Endothelial cell of umbilical vein (primary cell): ENCODE measurements at regions not wholly inside any gene's neighbourhood (a gene's known extent, or its start where the extent isn't known, plus 50 kb on each side); places are given as distances from the start of the nearest gene placed in this dataset.

Experiments
- BruUV-seq: library from RNA; stranded (reverse); fragments of 400-500 nt; replicated peaks from 2 replicates; lab custom pipeline; 2021; lab: Mats Ljungman, UMichigan
- CTCF ChIA-PET: fragments of 300-600, 350-600 bp; sonication (Branson Sonifier 250); formaldehyde crosslinking; loops from one replicate; lab custom pipeline; 2021; ENCODE audit warnings: antibody characterized with exemption, inconsistent platforms; lab: Charles Lee
- POLR2A ChIA-PET: fragments of 300-600, 350-600 bp; sonication (Branson Sonifier 250); formaldehyde crosslinking; loops from one replicate; lab custom pipeline; 2021; ENCODE audit warnings: antibody characterized with exemption, inconsistent platforms; lab: Charles Lee
- DNase-seq: peaks from one replicate; pipeline ENCODE4 v3.0.0-alpha.2; 2011; ENCODE audit warnings: low read depth, low spot score
- FAIRE-seq: peaks from 2 replicates; lab custom pipeline; 2011; peaks lifted over from hg19 to GRCh38; lab: Jason Lieb, UNC
- H2AFZ ChIP-seq: 2 replicates; pipeline ENCODE4 v1.6.0; 2012; ENCODE audit warnings: low read depth, low read length, control low read depth, inconsistent platforms
- H3K27ac ChIP-seq: 2 replicates; pipeline ENCODE4 v1.5.1; 2011; ENCODE audit warnings: low read depth, mild to moderate bottlenecking, control low read depth, low read length, moderate library complexity; ENCODE audit not compliant: insufficient read depth
- H3K27me3 ChIP-seq, 2 experiments: 2 replicates each; pipeline versions ENCODE4 v1.6.0 to v1.6.1; 2011; ENCODE audit warnings: low read length in 2 of 2, mixed read lengths in 1 of 2; ENCODE audit not compliant: control insufficient read depth in 2 of 2, insufficient read depth in 2 of 2
- H3K36me3 ChIP-seq, 2 experiments: 2 replicates in 1 of 2; 3 replicates in 1 of 2; pipeline ENCODE4 v1.5.1; 2011; ENCODE audit warnings: low read length in 2 of 2, mild to moderate bottlenecking in 1 of 2, moderate library complexity in 1 of 2; ENCODE audit not compliant: control insufficient read depth in 2 of 2, insufficient read depth in 2 of 2; ENCODE audit errors: extremely low read depth in 1 of 2
- H3K4me1 ChIP-seq: 3 replicates; pipeline ENCODE4 v1.5.1; 2011; ENCODE audit warnings: mild to moderate bottlenecking, low read length; ENCODE audit not compliant: control insufficient read depth, insufficient read depth; ENCODE audit errors: extremely low read depth
- H3K4me2 ChIP-seq: 2 replicates; pipeline ENCODE4 v1.6.1; 2011; ENCODE audit warnings: low read length, control low read depth, mixed read lengths; ENCODE audit not compliant: insufficient read depth
- H3K4me3 ChIP-seq, 3 experiments: fragments of 200-600 bp in 1 of 3; sonication (generic), shearing (Covaris generic) in 1 of 3; replicated peaks in 1 of 3; 2 replicates each; pipeline ENCODE4 v1.5.1; 2011 to 2016; ENCODE audit warnings: control low read depth in 3 of 3, low read length in 3 of 3, mild to moderate bottlenecking in 2 of 3, inconsistent platforms in 1 of 3, low read depth in 1 of 3, moderate library complexity in 1 of 3; ENCODE audit not compliant: insufficient read depth in 1 of 3
- H3K79me2 ChIP-seq: 2 replicates; pipeline ENCODE4 v1.6.0; 2012; ENCODE audit warnings: low read length, inconsistent platforms; ENCODE audit not compliant: control insufficient read depth, insufficient read depth
- H3K9ac ChIP-seq: replicated peaks from 2 replicates; pipeline ENCODE3; 2011; ENCODE audit warnings: low read length, control low read depth; ENCODE audit not compliant: insufficient read depth; ENCODE audit errors: extremely low read depth
- H3K9me1 ChIP-seq: replicated peaks from 3 replicates; pipeline ENCODE4 v1.6.0; 2011; ENCODE audit warnings: mild to moderate bottlenecking, low read length; ENCODE audit not compliant: control insufficient read depth, insufficient read depth; ENCODE audit errors: extremely low read depth
- H3K9me3 ChIP-seq: replicated peaks from 2 replicates; pipeline ENCODE4 v1.5.1; 2012; ENCODE audit warnings: low read length, inconsistent platforms; ENCODE audit not compliant: control insufficient read depth, insufficient read depth
- H4K20me1 ChIP-seq: replicated peaks from 2 replicates; pipeline ENCODE3; 2011; ENCODE audit warnings: mild to moderate bottlenecking, low read length; ENCODE audit not compliant: control insufficient read depth, insufficient read depth; ENCODE audit errors: extremely low read depth
- CTCF ChIP-seq, 2 donors: IDR thresholded peaks; 1 replicate in 1 of 2; 2 replicates in 1 of 2; pipeline ENCODE4 v1.5.1; 2011; ENCODE audit warnings: low read length in 2 of 2, mild to moderate bottlenecking in 2 of 2, moderate library complexity in 2 of 2, control low read depth in 1 of 2, inconsistent platforms in 1 of 2, low read depth in 1 of 2; ENCODE audit not compliant: insufficient read depth in 1 of 2; ENCODE audit errors: extremely low read depth in 1 of 2
- EZH2 ChIP-seq: IDR thresholded peaks from 2 replicates; pipeline ENCODE4 v1.6.1; 2012; ENCODE audit warnings: borderline replicate concordance, low read depth, mild to moderate bottlenecking, moderate library complexity, low read length, inconsistent platforms; ENCODE audit not compliant: severe bottlenecking
- FOS ChIP-seq: IDR thresholded peaks from 2 replicates; pipeline ENCODE4 v1.6.1; 2011; ENCODE audit warnings: mild to moderate bottlenecking, low read length, moderate library complexity, borderline replicate concordance; ENCODE audit not compliant: insufficient read depth
- GATA2 ChIP-seq: IDR thresholded peaks from 2 replicates; pipeline ENCODE4 v1.7.0; 2011; ENCODE audit warnings: low read depth, mild to moderate bottlenecking, moderate library complexity, mixed read lengths, low read length; ENCODE audit not compliant: insufficient read length, insufficient read depth
- JUN ChIP-seq: IDR thresholded peaks from 2 replicates; pipeline ENCODE4 v1.6.1; 2011; ENCODE audit warnings: borderline replicate concordance, low read depth; ENCODE audit not compliant: insufficient read length, insufficient read depth
- MAX ChIP-seq: IDR thresholded peaks from 2 replicates; pipeline ENCODE4 v1.6.1; 2011; ENCODE audit not compliant: insufficient read depth, insufficient read length
- MYC ChIP-seq: IDR thresholded peaks from one replicate; pipeline ENCODE4 v1.6.1; 2011; ENCODE audit warnings: mild to moderate bottlenecking, low read depth, low read length
- POLR2A ChIP-seq: IDR thresholded peaks from 2 replicates; pipeline ENCODE4 v1.6.1; 2012; ENCODE audit warnings: low read depth, mild to moderate bottlenecking, control low read depth, low read length
- POLR2AphosphoS5 ChIP-seq: IDR thresholded peaks from 2 replicates; pipeline ENCODE4 v1.6.1; 2012; ENCODE audit warnings: low read depth, mild to moderate bottlenecking, control low read depth, low read length, moderate library complexity; ENCODE audit not compliant: insufficient read depth
- dilution Hi-C: fragments of 300-500 bp; cut with MboI; formaldehyde crosslinking; loops from one replicate; pipeline ENCODE4 v1.15.0; 2019; ENCODE audit warnings: low sequenced_read_pairs; ENCODE audit not compliant: extremely low pct_ligation_motif_present
- intact Hi-C: fragments of 100-400 bp; cut with micrococcal nuclease; formaldehyde crosslinking; loops from one replicate; pipeline ENCODE4 v1.10.0; 2022

GRCh38 chr22:49540913-49541692, 286.6 kb downstream of the BRD1 start:
- Histone ChIP-seq H2AFZ (no peak overlapping the region), H3K9ac (no peak overlapping the region), H3K27me3 (no peaks in the 10 kb centered on the region), H3K79me2 (no peaks in the 10 kb centered on the region), H3K27ac (no peak overlapping the region), H3K9me3 (no peaks in the 10 kb centered on the region), H4K20me1 (no peaks in the 10 kb centered on the region), H3K4me1 (no peaks in the 10 kb centered on the region), H3K9me1 (no peaks in the 10 kb centered on the region), H3K4me3 (no peak overlapping the region), H3K4me2 (no peak overlapping the region), H3K36me3 (no peaks in the 10 kb centered on the region)
- FAIRE-seq (no peak), DNase-seq (no peak)
- dilution Hi-C loops = no loop called here
- BruUV-seq = no TSS peak
- CTCF ChIA-PET = no interaction called here
- intact Hi-C loops = no loop called here
- POLR2A ChIA-PET = no interaction called here
- no peak for TF ChIP-seq CTCF (IDR thresholded peaks at IDR 0.05; ENCODE audit: extremely low read depth in 1 of 2, insufficient read depth in 1 of 2, low read depth in 1 of 2, low read length in 2 of 2)
- TF ChIP-seq GATA2 = no peak
- no peak for TF ChIP-seq FOS
- TF ChIP-seq JUN = no peak
- no peak for TF ChIP-seq EZH2
- TF ChIP-seq POLR2A = no peak
- no peak for TF ChIP-seq POLR2AphosphoS5
- no peak for TF ChIP-seq MYC
- no peak for TF ChIP-seq MAX
